ENCODE measurements at regions not wholly inside any gene's neighbourhood (a gene's known extent, or its start where the extent isn't known, plus 50 kb on each side); places are given as distances from the start of the nearest gene placed in this dataset.
A peak's percentile ranks its signal among the peaks of the same experiment; 100 is the strongest.

GRCh38 chr1:72837781-72838180, 555.4 kb upstream of the NEGR1 start:
- TF ChIP-seq CTCF (IDR thresholded peaks at IDR 0.05) = no peak
- ATAC-seq (no peak), FAIRE-seq (no peak), DNase-seq (no peak)
- Histone ChIP-seq H3K36me3 (no peaks in the 10 kb centered on the region), H3K27ac (no peak overlapping the region), H3K27me3 (no peaks in the 10 kb centered on the region), H3K4me1 (no peaks in the 10 kb centered on the region), H3K9me3 (no peaks in the 10 kb centered on the region), H3K4me3 (no peak overlapping the region)
- intact Hi-C loops (cut with DNase I) = no loop called here

- no peaks in the 10 kb centered on the region for H3K9me3 ChIP-seq
- H3K27me3 ChIP-seq = no peaks in the 10 kb centered on the region
- H3K36me3 ChIP-seq = no peaks in the 10 kb centered on the region
- intact Hi-C loops (cut with DNase I) = no loop called here
- no peak overlapping the region for H3K4me3 ChIP-seq
- WGBS, 2 donors = 43 to 45% methylated on average over 5 of the region's 5 CpGs
- TF ChIP-seq CTCF (IDR thresholded peaks at IDR 0.05) = no peak
- peak in 2 of 6 donors; percentile 13 to 53 for DNase-seq
- H3K27ac ChIP-seq = no peak overlapping the region
- no peaks in the 10 kb centered on the region for H3K4me1 ChIP-seq
- ATAC-seq = no peak
- FAIRE-seq = no peak
Observed at GRCh38 chr1:72830606-72831390, 548.5 kb upstream of the NEGR1 start.

GRCh38 chr1:72827278-72827677, 544.9 kb upstream of the NEGR1 start:
- ATAC-seq = no peak
- TF ChIP-seq CTCF (IDR thresholded peaks at IDR 0.05) = no peak
- H3K27me3 ChIP-seq = no peaks in the 10 kb centered on the region
- H3K4me1 ChIP-seq = no peaks in the 10 kb centered on the region
- no peak for FAIRE-seq
- no peak for DNase-seq
- no peak overlapping the region for H3K4me3 ChIP-seq
- intact Hi-C loops (cut with DNase I) = no loop called here
- H3K36me3 ChIP-seq = no peaks in the 10 kb centered on the region
- H3K9me3 ChIP-seq = no peaks in the 10 kb centered on the region
- H3K27ac ChIP-seq = no peak overlapping the region

- Histone ChIP-seq H3K9me3 (no peaks in the 10 kb centered on the region), H3K36me3 (no peaks in the 10 kb centered on the region), H3K4me3 (no peak overlapping the region), H3K27ac (no peak overlapping the region), H3K27me3 (no peaks in the 10 kb centered on the region), H3K4me1 (no peaks in the 10 kb centered on the region)
- DNase-seq (no peak), ATAC-seq (no peak), FAIRE-seq (no peak)
- intact Hi-C loops (cut with DNase I) = no loop called here
- no peak for TF ChIP-seq CTCF (IDR thresholded peaks at IDR 0.05)
Observed at GRCh38 chr1:72804541-72804940, 522.2 kb upstream of the NEGR1 start.

GRCh38 chr1:72781038-72781437, 498.7 kb upstream of the NEGR1 start:
- no peaks in the 10 kb centered on the region for H3K9me3 ChIP-seq
- no peak for FAIRE-seq

More at GRCh38 chr1:72781038-72781437, 498.7 kb upstream of the NEGR1 start:
- intact Hi-C loops (cut with DNase I) = no loop called here
- Histone ChIP-seq H3K27ac (no peak overlapping the region), H3K4me1 (no peaks in the 10 kb centered on the region), H3K36me3 (no peaks in the 10 kb centered on the region), H3K4me3 (no peak overlapping the region), H3K27me3 (no peaks in the 10 kb centered on the region)
- 36 to 46% methylated on average over 1 of the region's 1 CpG for WGBS, 2 donors
- ATAC-seq = no peak
- DNase-seq = no peak
- TF ChIP-seq CTCF (IDR thresholded peaks at IDR 0.05) = no peak

Data from pancreas (tissue), 10 donors.